Trophoblast cell (in vitro differentiated cells and primary cell): ENCODE measurements at regions not wholly inside any gene's neighbourhood (a gene's known extent, or its start where the extent isn't known, plus 50 kb on each side); places are given as distances from the start of the nearest gene placed in this dataset.
A peak's percentile ranks its signal among the peaks of the same experiment; 100 is the strongest.

Source experiments
- DNase-seq, 2 donors: peaks; one replicate each; pipeline ENCODE4 v3.0.0-alpha.2; 2016
- H2AFZ ChIP-seq: 2 replicates; pipeline ENCODE4 v1.6.1; 2013; ENCODE audit warnings: low read length, moderate library complexity, mild to moderate bottlenecking; ENCODE audit not compliant: insufficient read depth, poor library complexity
- H2AK5ac ChIP-seq: 2 replicates; pipeline ENCODE4 v1.6.1; 2013; ENCODE audit warnings: mild to moderate bottlenecking, low read length
- H2BK120ac ChIP-seq: 2 replicates; pipeline ENCODE4 v1.6.1; 2013; ENCODE audit warnings: low read length, mild to moderate bottlenecking, moderate library complexity; ENCODE audit not compliant: insufficient read depth, poor library complexity
- H2BK12ac ChIP-seq: 2 replicates; pipeline ENCODE4 v1.6.1; 2013; ENCODE audit warnings: mild to moderate bottlenecking, low read length, moderate library complexity
- H2BK5ac ChIP-seq: 2 replicates; pipeline ENCODE4 v1.6.1; 2013; ENCODE audit warnings: low read length, low read depth, moderate library complexity, mild to moderate bottlenecking; ENCODE audit not compliant: poor library complexity
- H3K14ac ChIP-seq: 2 replicates; pipeline ENCODE4 v1.6.1; 2013; ENCODE audit warnings: mild to moderate bottlenecking, low read length
- H3K18ac ChIP-seq: 2 replicates; pipeline ENCODE4 v1.6.1; 2013; ENCODE audit warnings: mild to moderate bottlenecking, low read length
- H3K23ac ChIP-seq: 2 replicates; pipeline ENCODE4 v1.6.1; 2013; ENCODE audit warnings: low read length
- H3K27ac ChIP-seq: 2 replicates; pipeline ENCODE4 v1.5.1; 2013; ENCODE audit warnings: low read depth, mild to moderate bottlenecking, inconsistent platforms, low read length, moderate library complexity
- H3K27me3 ChIP-seq: 2 replicates; pipeline ENCODE4 v1.6.1; 2013; ENCODE audit warnings: inconsistent platforms, mild to moderate bottlenecking, low read length, moderate library complexity; ENCODE audit not compliant: insufficient read depth
- H3K36me3 ChIP-seq, 2 experiments: 1 replicate in 1 of 2; 2 replicates in 1 of 2; pipeline ENCODE4 v1.6.1; 2013; ENCODE audit warnings: low read length in 2 of 2, mild to moderate bottlenecking in 2 of 2, moderate library complexity in 1 of 2; ENCODE audit not compliant: insufficient read depth in 2 of 2, control insufficient read depth in 1 of 2
- H3K4ac ChIP-seq: 2 replicates; pipeline ENCODE4 v1.6.1; 2013; ENCODE audit warnings: low read depth, mild to moderate bottlenecking, low read length, moderate library complexity
- H3K4me1 ChIP-seq, 2 experiments: 1 replicate in 1 of 2; 2 replicates in 1 of 2; pipeline ENCODE4 v1.6.1; 2013; ENCODE audit warnings: low read length in 2 of 2, mild to moderate bottlenecking in 2 of 2, moderate library complexity in 1 of 2; ENCODE audit not compliant: insufficient read depth in 2 of 2, control insufficient read depth in 1 of 2
- H3K4me2 ChIP-seq: 2 replicates; pipeline ENCODE4 v1.6.1; 2013; ENCODE audit warnings: inconsistent platforms, mild to moderate bottlenecking, low read length, moderate library complexity
- H3K4me3 ChIP-seq: 2 replicates; pipeline ENCODE4 v1.5.1; 2013; ENCODE audit warnings: mild to moderate bottlenecking, low read depth, low read length, inconsistent platforms
- H3K79me1 ChIP-seq: one replicate; pipeline ENCODE4 v1.6.1; 2013; ENCODE audit warnings: low read length
- H3K79me2 ChIP-seq: 2 replicates; pipeline ENCODE4 v1.6.1; 2013; ENCODE audit warnings: low read length, mild to moderate bottlenecking; ENCODE audit not compliant: control insufficient read depth, insufficient read depth, poor library complexity
- H3K9ac ChIP-seq: 2 replicates; pipeline ENCODE4 v1.6.1; 2013; ENCODE audit warnings: mild to moderate bottlenecking, low read length
- H3K9me3 ChIP-seq: 2 replicates; pipeline ENCODE4 v1.6.1; 2013; ENCODE audit warnings: low read depth, mild to moderate bottlenecking, control low read depth, inconsistent platforms, low read length; ENCODE audit not compliant: insufficient read depth
- H4K12ac ChIP-seq: 2 replicates; pipeline ENCODE4 v1.6.1; 2013; ENCODE audit warnings: low read depth, mild to moderate bottlenecking, low read length, moderate library complexity
- H4K8ac ChIP-seq: 2 replicates; pipeline ENCODE4 v1.6.1; 2013; ENCODE audit warnings: low read depth, mild to moderate bottlenecking, low read length, moderate library complexity
- H4K91ac ChIP-seq: one replicate; pipeline ENCODE4 v1.6.1; 2013; ENCODE audit warnings: low read depth, mild to moderate bottlenecking, low read length, moderate library complexity
- WGBS: extraction: QIAGEN DNeasy Blood & Tissue Kit; methylation state at CpG from one replicate; pipeline ENCODE4 v1.1.7; 2013; ENCODE audit warnings: missing lambda C conversion rate; ENCODE audit not compliant: insufficient read length, insufficient coverage; ENCODE audit errors: extremely low coverage; 5-methylcytosine and 5-hydroxymethylcytosine counted together

GRCh38 chr3:126277629-126278378, 79.4 kb downstream of the KLF15 start:
- no CpG with 5 or more reads among the region's 8 CpGs for WGBS
- Histone ChIP-seq H3K14ac (no peak overlapping the region), H4K91ac (no peak overlapping the region), H2BK120ac (no peak overlapping the region), H3K4me3 (no peak overlapping the region), H3K9ac (no peak overlapping the region), H2BK12ac (no peak overlapping the region), H3K4ac (no peak overlapping the region), H3K36me3 (no peaks in the 10 kb centered on the region), H3K4me2 (no peak overlapping the region), H2BK5ac (no peak overlapping the region), H3K4me1 (no peaks in the 10 kb centered on the region), H3K9me3 (no peaks in the 10 kb centered on the region), H2AK5ac (no peak overlapping the region), H3K23ac (no peak overlapping the region), H4K8ac (no peak overlapping the region), H3K18ac (no peak overlapping the region), H3K79me2 (no peaks in the 10 kb centered on the region), H3K27me3 (no peaks in the 10 kb centered on the region), H4K12ac (no peak overlapping the region), H2AFZ (no peak overlapping the region), H3K79me1 (no peaks in the 10 kb centered on the region), H3K27ac (no peak overlapping the region)
- peak in 1 of 2 donors; percentile 41 for DNase-seq

GRCh38 chr3:126275620-126275904, 81.6 kb downstream of the KLF15 start:
- H3K18ac ChIP-seq = no peak overlapping the region

DNA sequence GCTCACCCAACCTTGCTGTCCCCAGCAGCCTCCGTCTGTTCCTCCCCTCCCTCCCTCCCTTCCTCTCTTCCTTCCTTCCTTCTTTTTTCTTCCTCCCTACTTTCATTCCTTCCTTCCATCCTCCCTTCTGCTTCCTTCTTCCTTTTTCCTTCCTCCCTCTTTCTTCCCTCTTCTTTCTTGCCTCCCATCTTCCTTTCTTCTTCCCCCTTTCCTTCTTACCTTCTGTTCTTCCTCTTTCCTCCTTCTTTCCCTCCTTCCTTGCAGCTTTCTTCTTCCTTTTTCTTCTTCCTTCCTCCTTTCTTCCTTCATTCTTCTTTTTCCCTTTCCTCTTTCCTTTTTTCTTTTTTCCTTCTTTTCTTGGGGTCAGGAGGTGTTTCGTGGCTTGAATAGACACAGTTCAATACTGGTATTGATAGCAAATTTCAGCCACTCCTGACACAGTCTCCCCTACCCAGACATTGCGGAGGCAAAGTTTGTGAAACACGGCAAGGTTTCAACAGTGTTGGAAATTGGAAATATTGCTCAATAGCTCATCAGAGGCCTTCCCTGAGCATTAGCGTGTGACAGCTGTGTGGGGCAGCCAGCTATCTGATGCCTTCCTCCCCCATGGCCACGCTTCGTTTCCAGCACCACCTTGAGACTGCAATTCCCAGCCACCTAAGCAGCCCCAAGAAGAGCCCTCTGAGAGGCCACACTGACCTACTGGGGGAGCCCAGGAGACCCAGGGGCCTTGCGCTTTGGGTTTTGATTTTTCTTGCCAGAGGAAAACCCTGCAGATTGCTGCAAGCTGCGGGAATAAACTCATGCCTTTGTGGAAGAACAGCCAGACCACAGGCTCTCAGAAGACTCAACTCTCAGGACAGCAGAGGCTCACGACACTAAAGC, 82.2 kb downstream of the KLF15 start:
- no peak overlapping the region for H3K4me3 ChIP-seq
- no peak overlapping the region for H4K8ac ChIP-seq
- H3K4me1 ChIP-seq = no peaks in the 10 kb centered on the region
- no peak overlapping the region for H4K12ac ChIP-seq
- no peaks in the 10 kb centered on the region for H3K79me2 ChIP-seq
- H3K79me1 ChIP-seq = no peaks in the 10 kb centered on the region
- H3K18ac ChIP-seq = no peak overlapping the region
- no peak overlapping the region for H3K4ac ChIP-seq
- no peak overlapping the region for H2AFZ ChIP-seq
- no peaks in the 10 kb centered on the region for H3K9me3 ChIP-seq
- no peak overlapping the region for H2BK5ac ChIP-seq
- H2BK120ac ChIP-seq = no peak overlapping the region
- H2AK5ac ChIP-seq = no peak overlapping the region
- H3K36me3 ChIP-seq = no peaks in the 10 kb centered on the region
- no CpG with 5 or more reads among the region's 10 CpGs for WGBS
- H4K91ac ChIP-seq = no peak overlapping the region
- no peaks in the 10 kb centered on the region for H3K27me3 ChIP-seq
- no peak overlapping the region for H3K14ac ChIP-seq
- no peak overlapping the region for H3K23ac ChIP-seq
- no peak overlapping the region for H3K4me2 ChIP-seq
- no peak for DNase-seq
- H3K9ac ChIP-seq = no peak overlapping the region
- H2BK12ac ChIP-seq = no peak overlapping the region
- no peak overlapping the region for H3K27ac ChIP-seq

More at GRCh38 chr3:126275620-126275904, 81.6 kb downstream of the KLF15 start:
- no peak overlapping the region for H3K4ac ChIP-seq
- H3K14ac ChIP-seq = no peak overlapping the region
- no peak overlapping the region for H2BK12ac ChIP-seq
- H3K9me3 ChIP-seq = no peaks in the 10 kb centered on the region
- H2AFZ ChIP-seq = no peak overlapping the region
- H4K12ac ChIP-seq = no peak overlapping the region
- no peak overlapping the region for H2BK5ac ChIP-seq
- no peak overlapping the region for H3K4me3 ChIP-seq
- H3K9ac ChIP-seq = no peak overlapping the region
- no peak overlapping the region for H2BK120ac ChIP-seq
- no peaks in the 10 kb centered on the region for H3K79me1 ChIP-seq
- H3K4me2 ChIP-seq = no peak overlapping the region
- no peaks in the 10 kb centered on the region for H3K36me3 ChIP-seq
- no peaks in the 10 kb centered on the region for H3K79me2 ChIP-seq
- no peak for DNase-seq
- H3K23ac ChIP-seq = no peak overlapping the region
- no peak overlapping the region for H3K27ac ChIP-seq
- H2AK5ac ChIP-seq = no peak overlapping the region
- no peaks in the 10 kb centered on the region for H3K27me3 ChIP-seq
- no peak overlapping the region for H4K8ac ChIP-seq
- H3K4me1 ChIP-seq = no peaks in the 10 kb centered on the region
- no CpG with 5 or more reads among the region's 2 CpGs for WGBS
- H4K91ac ChIP-seq = no peak overlapping the region

DNA sequence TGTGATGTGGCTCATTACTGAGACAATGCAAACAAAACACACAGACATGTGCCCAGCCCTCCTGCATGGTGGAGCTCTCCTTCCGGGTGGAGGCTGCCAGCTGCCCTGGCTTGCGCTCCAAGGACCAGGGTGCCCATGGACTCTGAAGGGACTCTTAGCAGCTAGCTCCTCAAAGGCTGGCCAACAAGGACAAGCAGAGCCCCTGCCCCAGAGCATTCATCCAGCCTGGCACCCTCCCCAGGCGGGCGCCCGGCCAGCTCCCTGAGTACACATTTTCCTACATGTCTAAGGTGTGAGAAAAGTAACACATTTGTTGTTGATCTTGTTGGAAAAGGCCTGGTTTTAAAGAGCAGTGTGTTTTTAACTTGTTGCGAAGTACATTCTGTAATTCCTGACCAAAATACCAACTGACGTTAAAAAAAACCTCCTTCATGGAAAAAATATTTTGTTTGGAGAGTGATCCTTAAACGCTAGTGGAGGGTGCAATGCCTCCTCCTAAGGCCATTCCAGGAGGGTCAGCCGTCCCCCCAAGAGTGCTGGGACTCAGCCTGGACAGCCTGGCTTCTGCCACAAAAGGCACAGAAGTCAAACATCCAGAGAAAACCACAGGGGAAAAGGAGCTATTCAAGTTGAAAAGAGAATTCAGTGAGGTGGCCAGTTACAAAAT, 86.9 kb downstream of the KLF15 start:
- no peaks in the 10 kb centered on the region for H3K36me3 ChIP-seq
- no peak overlapping the region for H3K27ac ChIP-seq
- H2BK12ac ChIP-seq = no peak overlapping the region
- H3K14ac ChIP-seq = no peak overlapping the region
- no peak overlapping the region for H3K18ac ChIP-seq
- H3K4me1 ChIP-seq = peaks cover 11 to 14% of the 10 kb centered on the region in 2 experiments
- no peak overlapping the region for H3K4me2 ChIP-seq
- peaks cover 11% of the 10 kb centered on the region for H3K79me1 ChIP-seq
- no peak overlapping the region for H3K4ac ChIP-seq
- H2AK5ac ChIP-seq = peak overlapping the region; percentile 32
- H2AFZ ChIP-seq = no peak overlapping the region
- no peak for DNase-seq
- H3K9ac ChIP-seq = no peak overlapping the region
- no peak overlapping the region for H2BK5ac ChIP-seq
- no peak overlapping the region for H4K8ac ChIP-seq
- peaks cover 2% of the 10 kb centered on the region for H3K9me3 ChIP-seq
- no peak overlapping the region for H2BK120ac ChIP-seq
- no peak overlapping the region for H4K91ac ChIP-seq
- H3K23ac ChIP-seq = no peak overlapping the region
- peaks cover 3% of the 10 kb centered on the region for H3K79me2 ChIP-seq
- no CpG with 5 or more reads among the region's 9 CpGs for WGBS
- H3K4me3 ChIP-seq = no peak overlapping the region
- H3K27me3 ChIP-seq = no peaks in the 10 kb centered on the region
- no peak overlapping the region for H4K12ac ChIP-seq
